Effector memory CD4-positive, alpha-beta T cell (primary cell): ENCODE measurements at regions not wholly inside any gene's neighbourhood (a gene's known extent, or its start where the extent isn't known, plus 50 kb on each side); places are given as distances from the start of the nearest gene placed in this dataset.
"Not testable (repeated sequence)": the region's sequence is repeated elsewhere in the genome, so short reads cannot be mapped to it uniquely, and the experiment has no call there.

ENCODE experiments used
- DNase-seq, 3 donors: peaks; one replicate each; pipeline ENCODE4 v3.0.0-alpha.2; 2020
- H3K27ac ChIP-seq: 2 replicates; pipeline ENCODE4 v1.7.0; 2013; ENCODE audit warnings: mild to moderate bottlenecking, low read length, moderate library complexity; ENCODE audit not compliant: insufficient read depth, poor library complexity, severe bottlenecking
- H3K27me3 ChIP-seq: replicated peaks from 2 replicates; pipeline ENCODE4 v1.7.0; 2013; ENCODE audit warnings: mild to moderate bottlenecking, low read length; ENCODE audit not compliant: insufficient read depth, control insufficient read depth, poor library complexity, severe bottlenecking
- H3K36me3 ChIP-seq: 2 replicates; pipeline ENCODE4 v1.7.0; 2013; ENCODE audit warnings: mild to moderate bottlenecking, low read length, moderate library complexity; ENCODE audit not compliant: control insufficient read depth, insufficient read depth
- H3K4me1 ChIP-seq: 2 replicates; pipeline ENCODE4 v1.7.0; 2013; ENCODE audit warnings: low read length, mild to moderate bottlenecking; ENCODE audit not compliant: control insufficient read depth, insufficient read depth, poor library complexity, severe bottlenecking
- H3K4me3 ChIP-seq: 2 replicates; pipeline ENCODE4 v1.7.0; 2013; ENCODE audit warnings: low read length, low read depth, mild to moderate bottlenecking; ENCODE audit not compliant: insufficient read depth, poor library complexity, severe bottlenecking
- H3K9me3 ChIP-seq: 2 replicates; pipeline ENCODE4 v1.7.0; 2013; ENCODE audit warnings: mild to moderate bottlenecking, low read length, moderate library complexity; ENCODE audit not compliant: control insufficient read depth

DNA sequence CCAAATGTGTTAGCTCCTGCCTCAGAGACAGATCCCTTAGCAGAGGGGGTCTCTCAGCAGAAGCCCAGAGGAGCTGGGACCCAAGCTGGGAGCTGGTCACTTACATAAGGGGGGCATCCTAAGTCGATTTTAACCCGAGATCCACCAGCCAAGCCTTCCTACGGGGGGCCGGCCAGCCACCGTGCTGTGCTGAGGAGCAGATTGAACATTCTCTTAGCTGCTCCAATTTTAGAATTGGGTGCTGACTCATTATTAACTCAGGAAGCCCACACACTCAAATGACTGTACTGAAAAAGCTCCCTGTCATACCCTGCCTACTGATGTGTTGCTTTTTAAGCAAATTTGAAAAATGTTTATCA, 373.0 kb downstream of the BCL2L11 start:
- not testable (repeated sequence) for H3K27me3 ChIP-seq, H3K9me3 ChIP-seq, DNase-seq, H3K4me3 ChIP-seq, H3K27ac ChIP-seq, H3K36me3 ChIP-seq, H3K4me1 ChIP-seq

GRCh38 chr2:111494288-111494980, 373.7 kb downstream of the BCL2L11 start:
- H3K27ac ChIP-seq, H3K9me3 ChIP-seq, H3K36me3 ChIP-seq, DNase-seq, H3K4me3 ChIP-seq, H3K27me3 ChIP-seq, H3K4me1 ChIP-seq: not testable (repeated sequence)

DNA sequence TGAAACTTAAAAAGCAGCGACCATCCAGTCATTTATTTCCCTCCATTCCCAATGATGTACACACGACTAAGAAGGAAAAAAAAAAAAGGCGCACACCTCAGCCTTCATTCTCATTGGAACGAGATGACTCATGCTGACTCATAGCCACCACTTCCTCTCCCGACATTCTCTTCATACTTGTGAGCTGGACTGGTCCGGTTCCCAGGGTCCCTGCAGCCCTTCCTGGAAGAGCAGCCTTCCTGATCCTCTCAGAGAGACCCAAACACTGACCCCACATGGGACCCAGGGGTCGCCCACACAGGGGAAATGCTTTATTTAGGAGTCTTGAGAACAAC, 374.2 kb downstream of the BCL2L11 start:
- H3K4me1 ChIP-seq, H3K27me3 ChIP-seq, H3K4me3 ChIP-seq, H3K9me3 ChIP-seq, H3K36me3 ChIP-seq, DNase-seq, H3K27ac ChIP-seq: not testable (repeated sequence)

GRCh38 chr2:111495636-111496035, 374.9 kb downstream of the BCL2L11 start:
- H3K36me3 ChIP-seq, H3K4me1 ChIP-seq, H3K27me3 ChIP-seq, H3K27ac ChIP-seq, H3K4me3 ChIP-seq, H3K9me3 ChIP-seq, DNase-seq: not testable (repeated sequence)

DNA sequence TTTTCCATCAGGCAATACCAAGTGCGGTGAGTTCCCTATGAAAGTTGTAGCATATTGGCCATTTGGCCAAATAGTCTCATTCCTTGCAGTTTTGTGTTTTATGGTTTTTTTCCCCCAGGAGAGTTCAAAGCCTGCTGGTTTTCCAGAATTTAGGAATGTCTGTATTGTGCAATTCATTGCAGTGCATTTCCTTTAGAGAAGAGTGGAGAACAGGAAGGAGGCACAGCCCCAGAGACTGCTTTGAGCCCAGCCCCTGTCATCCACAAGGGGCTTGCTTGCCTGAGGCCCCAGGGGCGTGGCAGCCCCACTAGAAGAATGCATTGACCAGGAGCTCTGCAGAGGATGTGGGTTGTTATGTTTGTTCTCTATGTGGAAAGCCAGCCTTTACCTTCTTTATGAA, 375.5 kb downstream of the BCL2L11 start:
- not testable (repeated sequence) for H3K4me3 ChIP-seq, H3K36me3 ChIP-seq, H3K27ac ChIP-seq, H3K9me3 ChIP-seq, DNase-seq, H3K4me1 ChIP-seq, H3K27me3 ChIP-seq

GRCh38 chr2:111496860-111497259, 376.1 kb downstream of the BCL2L11 start:
- not testable (repeated sequence) for H3K36me3 ChIP-seq, DNase-seq, H3K4me3 ChIP-seq, H3K27ac ChIP-seq, H3K4me1 ChIP-seq, H3K9me3 ChIP-seq, H3K27me3 ChIP-seq

GRCh38 chr2:111497270-111497669, 376.6 kb downstream of the BCL2L11 start:
- DNase-seq, H3K27me3 ChIP-seq, H3K9me3 ChIP-seq, H3K4me1 ChIP-seq, H3K27ac ChIP-seq, H3K36me3 ChIP-seq, H3K4me3 ChIP-seq: not testable (repeated sequence)

- not testable (repeated sequence) for H3K36me3 ChIP-seq, H3K9me3 ChIP-seq, H3K27ac ChIP-seq, H3K4me3 ChIP-seq, DNase-seq, H3K4me1 ChIP-seq, H3K27me3 ChIP-seq
Measured at GRCh38 chr2:111500536-111501062, 379.9 kb downstream of the BCL2L11 start.

GRCh38 chr2:111503844-111504570, 380.0 kb downstream of the ANAPC1 start:
- H3K27ac ChIP-seq, DNase-seq, H3K36me3 ChIP-seq: not testable (repeated sequence)

GRCh38 chr2:111504571-111504942, 379.4 kb downstream of the ANAPC1 start:
- H3K36me3 ChIP-seq, H3K27me3 ChIP-seq, H3K27ac ChIP-seq: not testable (repeated sequence)

More at GRCh38 chr2:111503844-111504570, 380.0 kb downstream of the ANAPC1 start:
- H3K9me3 ChIP-seq, H3K4me1 ChIP-seq, H3K4me3 ChIP-seq, H3K27me3 ChIP-seq: not testable (repeated sequence)

More at GRCh38 chr2:111504571-111504942, 379.4 kb downstream of the ANAPC1 start:
- H3K9me3 ChIP-seq, H3K4me3 ChIP-seq, H3K4me1 ChIP-seq, DNase-seq: not testable (repeated sequence)
